HK-2 (cell line): ENCODE measurements at regions not wholly inside any gene's neighbourhood (a gene's known extent, or its start where the extent isn't known, plus 50 kb on each side); places are given as distances from the start of the nearest gene placed in this dataset.
"Not testable (repeated sequence)": the region's sequence is repeated elsewhere in the genome, so short reads cannot be mapped to it uniquely, and the experiment has no call there.

Experiments used
- DNase-seq: peaks from one replicate; pipeline ENCODE4 v3.0.0-alpha.2; 2018; ENCODE audit not compliant: unreplicated experiment

DNA sequence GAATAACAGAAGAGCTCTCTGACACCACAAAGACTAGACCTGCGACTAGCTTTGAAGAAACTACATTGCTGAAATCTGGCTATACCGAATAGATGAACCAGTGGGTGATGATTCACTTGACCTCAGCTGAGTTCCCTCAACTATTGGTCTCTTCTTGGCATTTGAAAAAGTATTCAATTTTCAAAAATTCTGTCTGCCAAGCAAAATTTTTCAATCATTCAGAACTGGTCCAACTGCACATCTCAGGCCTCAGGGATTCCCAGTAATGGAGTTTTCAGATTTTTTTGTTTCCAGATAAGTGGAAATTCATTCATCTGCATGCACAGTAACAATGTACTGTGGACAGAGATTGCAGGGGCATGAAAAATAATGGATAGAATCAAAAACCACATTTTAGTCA is 121.4 kb upstream of the NAA20 start:
- DNase-seq, result no peak

DNA sequence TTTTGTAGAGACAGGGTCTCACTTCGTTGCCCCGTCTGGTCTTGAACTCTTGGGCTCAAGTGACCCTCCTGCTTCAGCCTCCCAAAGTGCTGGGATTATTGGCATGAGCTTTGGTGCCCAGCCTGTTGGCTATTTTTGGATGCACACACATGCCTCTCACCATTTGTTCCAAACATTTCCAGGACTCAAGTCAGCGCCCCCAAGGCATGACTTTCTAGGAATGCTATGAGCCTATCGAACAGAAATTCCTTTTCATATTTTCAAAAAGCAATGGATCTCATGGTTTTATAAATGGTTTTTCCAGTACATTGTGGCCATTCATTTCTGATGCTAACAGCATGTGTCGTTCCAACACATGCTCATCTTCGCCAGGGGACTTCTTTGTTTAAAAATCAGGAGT is 119.3 kb upstream of the NAA20 start:
- DNase-seq, result no peak

DNA sequence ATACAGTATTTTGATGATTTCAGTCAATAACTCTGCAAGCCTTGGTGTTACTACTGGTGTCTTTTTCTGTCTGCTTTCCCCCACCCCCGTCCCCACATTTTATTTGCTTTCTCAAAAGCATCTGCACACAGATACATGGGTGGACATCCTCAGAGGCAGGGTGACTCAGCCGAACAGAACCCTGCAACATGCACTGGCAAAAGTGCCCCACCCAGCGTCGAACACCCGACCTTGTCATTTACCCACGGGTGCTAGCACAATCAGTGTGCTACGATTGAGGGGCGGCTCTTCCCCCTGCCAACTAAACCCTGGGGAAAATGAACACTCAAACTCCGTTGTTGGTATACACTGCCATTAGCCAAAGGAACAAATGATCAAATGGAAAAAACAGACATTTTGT is 115.9 kb upstream of the NAA20 start:
- no peak for DNase-seq

DNA sequence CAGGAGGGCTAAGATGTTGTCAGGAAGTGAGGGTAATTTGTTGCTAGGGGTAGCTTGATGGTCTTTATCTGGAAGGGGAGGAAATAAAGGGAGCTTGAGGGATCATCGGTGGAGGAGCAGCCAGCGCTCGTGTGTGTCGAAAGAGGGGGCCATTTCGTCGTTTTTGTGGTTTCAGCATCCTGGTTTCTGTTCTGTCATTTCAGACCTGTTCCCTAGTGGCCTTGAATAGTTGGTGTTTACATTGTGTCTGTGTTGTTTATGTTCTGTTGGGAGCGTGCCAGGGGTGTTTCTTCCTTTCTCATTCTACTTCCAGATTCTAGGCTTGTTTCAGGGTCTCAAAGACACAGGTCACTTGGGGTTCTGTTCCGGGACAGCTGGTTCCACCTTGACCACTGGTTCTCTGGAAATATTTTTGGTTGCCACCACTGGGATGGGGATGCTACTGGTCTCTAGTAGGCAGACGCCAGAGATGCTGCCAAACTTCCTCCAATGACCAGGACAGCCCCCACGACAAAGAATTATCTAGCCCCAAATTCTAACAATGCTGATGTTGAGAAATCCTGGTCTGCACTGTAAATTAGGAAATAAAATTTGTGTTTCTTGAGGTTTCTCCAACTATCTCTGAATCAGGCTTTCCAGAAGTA is 113.9 kb upstream of the NAA20 start:
- DNase-seq, result no peak

DNA sequence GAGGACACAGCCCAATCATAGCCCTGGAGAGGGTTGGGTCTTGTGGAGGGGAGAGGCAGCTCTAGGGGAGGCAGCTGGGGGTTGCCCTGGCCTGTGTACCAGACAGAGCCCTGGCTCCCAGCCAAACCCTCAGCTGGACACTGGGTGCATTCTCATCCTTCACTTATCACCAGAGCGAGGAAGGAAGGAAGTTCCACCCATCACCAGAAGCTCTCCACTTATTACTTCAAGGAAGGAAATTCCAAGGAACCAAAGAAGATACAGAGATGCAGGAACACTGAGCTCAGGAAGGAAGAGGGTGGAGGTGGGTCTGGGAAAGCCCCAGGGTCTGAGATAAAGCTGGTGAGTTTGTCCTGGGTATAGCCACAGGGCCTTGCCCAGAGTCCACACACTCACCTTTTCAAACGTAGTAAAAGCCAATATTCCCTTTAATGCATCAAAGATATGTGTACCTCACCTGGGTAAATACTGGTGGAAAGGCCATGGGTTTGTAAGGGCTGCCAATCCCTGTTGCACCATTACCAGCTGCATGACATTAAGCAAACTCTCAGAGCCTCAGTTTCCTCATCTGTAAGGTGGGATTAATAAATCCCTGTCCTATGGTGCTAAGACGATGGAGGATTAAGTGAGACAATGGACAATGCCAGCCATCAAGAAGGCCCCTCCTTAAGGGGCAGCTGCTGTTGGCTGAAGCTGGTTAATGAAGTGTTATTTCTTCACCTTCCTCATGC is 109.7 kb upstream of the NAA20 start:
- peak; percentile 43 for DNase-seq

DNA sequence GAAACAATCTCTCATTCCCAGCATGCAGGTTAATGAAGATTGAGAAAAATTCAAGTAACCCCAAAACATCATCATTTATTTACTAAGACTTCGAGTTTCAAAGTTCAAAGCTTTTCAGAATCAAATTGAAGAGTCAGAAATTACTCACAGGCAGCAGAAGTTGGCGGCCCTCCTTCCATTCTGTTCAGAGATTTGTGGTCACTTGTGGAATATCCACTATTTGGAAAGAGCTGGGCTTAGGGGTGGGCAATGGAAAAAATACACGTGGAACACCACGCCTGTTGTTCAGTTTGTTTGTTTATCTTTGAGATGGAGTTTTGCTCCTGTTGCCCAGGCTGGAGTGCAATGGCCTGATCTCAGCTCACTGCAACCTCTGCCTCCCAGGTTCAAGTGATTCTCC is 108.6 kb upstream of the NAA20 start:
- DNase-seq, result no peak

DNA sequence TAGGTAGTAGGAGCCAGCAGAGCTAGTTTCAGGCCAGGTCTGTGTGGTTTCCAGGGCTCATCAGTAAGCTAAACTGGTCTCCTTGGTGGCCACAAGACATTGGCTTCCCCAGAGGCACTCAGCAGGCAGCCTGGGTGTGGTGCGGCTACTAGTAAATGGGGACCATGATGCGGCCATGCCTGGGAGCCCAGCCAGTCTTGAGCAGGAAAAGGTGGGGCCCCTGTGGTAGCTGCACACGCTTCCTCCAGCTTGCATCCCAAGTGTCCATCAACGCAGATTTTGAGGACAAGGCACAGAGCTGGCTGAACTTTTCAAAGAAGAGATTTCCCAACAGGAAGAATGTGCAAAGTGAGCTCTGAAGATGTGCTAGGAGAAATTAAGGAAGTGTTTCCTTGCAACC is 107.4 kb upstream of the NAA20 start:
- DNase-seq, result no peak

DNA sequence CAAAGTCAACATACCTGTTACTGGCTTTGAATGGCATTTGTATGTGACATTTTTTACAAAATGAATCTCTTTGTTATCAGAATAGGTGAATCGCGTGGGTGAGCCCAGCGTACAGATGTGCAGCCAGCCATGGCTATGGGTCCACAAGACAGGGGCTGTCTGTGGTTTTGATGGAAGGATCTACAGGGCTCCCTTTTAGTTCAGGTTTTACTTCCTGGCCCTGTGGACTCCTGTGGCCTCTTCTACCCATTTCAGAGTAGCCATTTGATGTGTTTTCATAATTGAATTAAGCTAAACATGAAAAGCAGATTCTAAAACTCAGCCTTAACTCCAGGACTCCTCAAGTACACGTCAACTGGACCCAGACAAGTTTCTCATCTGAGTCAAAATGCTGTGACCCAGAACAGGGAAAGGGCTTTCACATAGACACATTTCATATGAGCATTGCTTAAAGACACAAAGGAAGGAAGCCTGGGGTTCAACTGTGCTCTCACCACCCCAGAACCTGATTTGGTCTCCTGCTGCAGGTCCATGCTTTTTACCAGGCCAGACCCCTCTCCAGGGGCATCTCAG is 105.3 kb upstream of the NAA20 start:
- no peak for DNase-seq

DNA sequence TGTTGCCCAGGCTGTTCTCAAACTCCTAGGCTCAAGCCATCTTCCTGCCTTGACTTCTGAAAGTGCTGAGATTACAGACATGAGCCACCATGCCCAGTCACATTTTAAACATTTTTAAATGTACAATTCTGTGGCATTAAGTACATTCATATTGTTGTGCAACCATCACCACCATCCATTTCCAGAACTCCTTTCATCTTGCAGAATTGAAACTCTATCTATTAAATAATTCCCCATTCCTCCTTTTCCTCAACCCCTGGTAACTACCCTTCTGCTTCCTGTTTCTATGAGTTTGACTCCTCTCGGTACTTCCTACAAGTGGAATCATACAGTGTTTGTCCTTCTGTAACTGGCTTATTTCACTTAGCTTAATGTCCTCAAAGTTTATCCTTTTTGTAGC is 103.8 kb upstream of the NAA20 start:
- DNase-seq, result no peak

DNA sequence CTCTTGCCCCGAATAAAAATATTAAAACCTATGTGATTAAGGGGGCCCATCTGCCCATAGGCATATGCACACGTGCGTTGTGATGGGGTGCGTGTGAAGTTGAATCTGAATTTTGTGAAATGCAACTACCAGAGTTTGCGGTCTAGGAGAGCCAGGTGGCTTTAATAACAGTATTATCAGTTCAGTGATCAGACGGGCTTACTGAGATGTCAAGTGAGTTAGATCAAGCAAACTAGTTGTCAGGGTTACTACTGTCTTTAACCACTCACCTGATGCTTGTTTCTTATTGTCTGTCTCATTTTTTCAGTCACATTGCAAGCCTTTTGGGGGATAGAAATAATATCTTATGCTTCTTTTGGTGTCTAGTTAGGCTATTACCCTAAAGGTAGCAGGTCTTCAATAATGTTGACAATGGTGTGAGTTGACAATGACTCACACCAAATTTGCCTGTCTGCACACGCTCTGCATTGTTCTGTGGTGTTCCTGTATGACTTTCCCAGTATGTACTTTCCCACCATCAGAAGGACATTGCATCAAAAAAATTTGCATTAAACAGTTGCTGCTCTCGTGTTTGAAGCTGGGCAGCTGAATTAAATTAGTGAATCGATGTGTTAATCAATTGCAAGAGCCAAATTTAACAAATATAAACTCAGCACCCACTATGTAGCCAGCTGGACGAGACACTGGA is 103.1 kb upstream of the NAA20 start:
- no peak for DNase-seq

DNA sequence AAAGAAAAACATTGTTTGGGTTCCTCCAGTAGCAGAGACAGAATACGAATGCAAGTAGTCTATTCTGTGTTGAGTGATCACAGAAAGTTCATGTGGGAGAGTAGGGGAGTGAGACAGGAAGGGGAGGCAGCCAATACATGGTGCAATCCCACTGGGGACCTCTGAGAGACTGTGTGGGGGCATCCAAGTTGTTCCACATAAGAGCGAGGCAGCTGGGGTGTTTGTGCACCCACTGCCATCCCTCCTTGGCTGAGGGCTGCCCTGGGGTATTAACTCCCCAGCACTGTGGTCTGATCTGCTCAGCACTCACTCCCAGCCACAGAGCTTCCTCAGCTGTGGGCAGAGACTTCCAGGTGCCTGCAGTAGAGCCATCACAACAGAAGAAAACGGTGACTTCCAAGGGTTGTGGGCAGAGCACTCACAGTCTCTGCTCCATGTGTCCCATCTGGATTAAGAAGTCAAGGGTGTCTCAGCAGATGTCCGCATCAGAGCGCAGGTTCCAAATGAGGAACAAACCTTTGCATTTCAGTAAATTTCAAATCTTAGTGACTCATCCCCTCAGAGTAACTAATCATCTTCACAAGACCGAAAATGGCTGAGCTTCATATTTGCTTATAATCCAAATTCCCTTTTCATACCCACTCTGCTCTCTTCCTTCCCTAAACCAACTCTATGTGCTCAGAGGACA is 101.9 kb upstream of the NAA20 start:
- no peak for DNase-seq

DNA sequence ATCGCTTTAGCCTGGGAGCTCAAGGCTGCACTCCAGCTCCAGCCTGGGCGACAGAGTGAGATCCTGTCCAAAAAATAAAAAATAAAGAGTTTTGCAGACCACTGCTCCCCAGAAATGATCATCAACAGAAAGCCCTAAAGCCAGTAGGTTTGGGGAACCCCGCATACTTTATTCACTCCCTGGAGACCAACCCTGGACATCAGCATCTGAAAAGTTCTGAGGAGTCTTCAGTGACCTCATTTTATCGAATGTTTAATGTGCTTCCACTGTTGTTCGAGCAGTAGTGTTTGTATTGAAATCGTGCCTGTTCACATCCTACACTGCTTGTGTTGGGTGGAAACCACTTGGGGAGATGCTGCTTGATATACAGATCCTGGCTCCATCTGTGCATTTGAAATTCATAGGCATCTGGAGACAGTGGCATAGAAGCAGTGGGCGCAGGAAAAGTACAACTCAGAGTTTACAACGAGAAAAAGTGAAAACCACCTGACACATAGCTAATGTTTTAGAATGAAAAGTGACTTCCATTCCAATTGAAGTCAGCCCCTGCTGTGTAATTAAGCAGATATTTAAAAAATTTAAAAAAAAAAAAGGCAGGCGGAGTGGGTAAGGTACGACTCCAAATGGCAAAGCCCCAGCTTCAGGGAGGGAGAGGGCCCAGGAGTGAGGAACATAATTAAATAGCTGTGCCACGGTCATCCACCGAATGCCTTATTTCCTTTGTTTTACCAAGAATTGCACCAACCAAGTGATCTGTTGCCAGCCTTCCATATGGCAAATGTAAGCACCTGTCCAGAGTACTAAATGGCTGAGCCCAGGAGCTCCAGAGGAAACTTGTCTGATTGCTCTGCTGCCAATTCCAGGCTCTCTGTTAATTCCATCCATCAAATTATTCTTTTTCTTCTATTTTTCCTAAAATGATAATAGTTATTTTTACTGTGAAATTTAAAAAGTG is 100.4 kb upstream of the NAA20 start:
- DNase-seq, result no peak

DNA sequence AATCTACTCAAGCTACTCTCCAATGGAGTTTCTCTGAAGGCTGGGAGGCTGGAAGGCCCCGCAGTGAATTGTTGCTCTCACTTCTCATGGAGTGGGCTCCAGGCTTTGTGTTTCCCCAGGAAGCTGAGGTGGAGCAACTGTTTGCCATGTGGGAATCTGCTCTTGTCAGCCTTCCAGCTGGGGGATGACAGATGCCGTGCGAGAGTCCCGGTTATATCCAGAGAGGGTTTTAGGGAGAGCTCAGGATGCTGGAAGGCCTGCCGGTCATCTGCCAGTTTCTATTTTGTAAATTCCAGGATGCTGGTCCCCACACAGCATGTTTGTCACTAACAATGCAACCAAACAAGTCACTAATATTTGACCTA is 98.2 kb upstream of the NAA20 start:
- DNase-seq, result no peak

DNA sequence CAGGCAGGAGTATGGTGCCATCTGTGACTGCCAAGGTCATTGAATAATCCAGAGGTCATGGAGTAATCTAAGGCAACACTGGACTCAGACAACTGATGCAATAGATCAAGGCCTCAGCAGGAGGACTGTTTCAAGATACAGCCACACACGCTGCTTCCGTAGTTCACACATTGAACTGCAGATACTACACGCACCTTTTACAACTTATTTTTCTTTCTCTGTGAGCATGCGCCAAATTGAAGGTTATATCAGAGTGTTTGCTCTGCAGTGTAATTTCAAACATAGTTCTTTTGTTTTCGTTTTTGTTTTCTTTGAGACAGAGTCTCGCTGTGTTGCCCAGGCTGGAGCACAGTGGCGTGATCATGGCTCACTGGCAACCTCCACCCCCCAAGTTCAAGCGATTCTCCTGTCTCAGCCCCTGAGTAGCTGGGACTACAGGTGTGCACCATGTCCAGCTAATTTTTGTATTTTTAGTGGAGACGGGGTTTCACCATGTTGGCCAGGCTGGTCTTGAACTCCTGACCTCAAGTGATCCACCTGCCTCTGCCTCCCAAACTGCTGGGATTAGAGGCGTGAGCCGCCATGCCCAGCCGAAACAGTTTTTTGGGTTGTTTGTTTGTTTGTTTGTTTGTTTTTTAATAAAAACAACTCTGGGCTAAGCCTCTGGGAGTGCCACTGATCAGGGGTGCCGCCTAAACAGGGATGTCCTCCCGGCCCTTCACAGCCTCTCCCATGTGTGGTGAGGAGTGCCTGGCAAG is 96.6 kb upstream of the NAA20 start:
- DNase-seq, result no peak

DNA sequence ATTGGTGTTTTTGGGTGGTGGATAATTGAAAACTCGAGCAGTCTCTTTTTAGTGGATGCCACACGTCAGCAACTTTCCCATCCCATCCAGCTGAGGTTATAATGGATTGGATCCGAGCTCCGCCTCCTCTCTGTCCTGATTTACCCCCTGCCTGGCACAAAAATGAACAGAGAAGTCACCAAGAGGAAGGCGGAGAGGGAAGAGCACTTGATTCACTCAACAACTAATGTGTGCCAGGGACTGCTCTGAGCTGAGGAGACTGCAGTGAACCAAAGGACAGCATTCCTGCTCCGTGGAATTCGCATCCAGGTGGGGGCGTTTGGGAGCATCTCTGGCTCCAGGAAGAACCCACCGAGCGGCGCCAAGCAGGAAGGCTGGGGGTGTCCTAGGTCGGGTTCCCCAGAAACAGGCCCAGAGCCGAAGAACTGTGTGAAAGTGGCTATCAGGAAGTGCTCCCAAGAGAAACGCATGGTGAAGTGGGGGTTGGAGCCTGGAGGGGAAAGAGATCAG is 95.8 kb upstream of the NAA20 start:
- no peak for DNase-seq

DNA sequence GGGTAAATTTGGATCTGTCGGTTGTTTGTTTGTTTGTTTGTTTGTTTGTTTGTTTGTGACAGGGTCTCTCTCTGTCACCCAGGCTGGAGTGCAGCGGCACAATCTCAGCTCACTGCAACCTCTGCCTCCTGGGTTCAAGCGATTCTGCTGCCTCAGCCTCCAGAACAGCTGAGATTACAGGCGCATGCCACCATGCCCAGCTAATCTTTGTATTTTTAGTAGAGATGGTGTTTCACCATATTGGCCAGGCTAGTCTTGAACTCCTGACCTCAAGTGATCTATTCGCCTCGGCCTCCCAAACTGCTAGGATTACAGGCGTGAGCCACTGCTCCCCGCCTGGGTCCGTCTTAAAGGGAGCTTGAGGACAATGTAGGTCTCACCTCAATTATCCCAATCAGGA is 95.3 kb upstream of the NAA20 start:
- not testable (repeated sequence) for DNase-seq

DNA sequence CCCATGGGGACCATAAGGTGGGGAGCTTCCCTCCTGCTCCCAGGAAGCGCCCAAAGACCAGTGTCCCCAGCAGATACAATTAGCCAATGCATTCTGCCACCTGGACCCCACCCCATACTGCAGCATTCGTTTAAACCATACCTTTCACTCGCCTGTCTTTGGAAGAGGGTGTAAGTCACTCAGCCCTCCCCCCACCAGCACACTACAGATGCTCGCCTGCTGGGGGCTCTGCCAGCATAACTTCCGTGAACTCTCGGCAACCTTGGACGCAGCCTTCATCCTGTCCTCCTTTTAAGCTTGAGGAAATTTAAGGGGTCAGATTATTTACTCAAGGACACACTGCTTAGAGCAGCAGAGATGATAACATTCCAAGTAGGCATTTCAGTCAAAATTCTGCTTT is 94.4 kb upstream of the NAA20 start:
- DNase-seq, result no peak

DNA sequence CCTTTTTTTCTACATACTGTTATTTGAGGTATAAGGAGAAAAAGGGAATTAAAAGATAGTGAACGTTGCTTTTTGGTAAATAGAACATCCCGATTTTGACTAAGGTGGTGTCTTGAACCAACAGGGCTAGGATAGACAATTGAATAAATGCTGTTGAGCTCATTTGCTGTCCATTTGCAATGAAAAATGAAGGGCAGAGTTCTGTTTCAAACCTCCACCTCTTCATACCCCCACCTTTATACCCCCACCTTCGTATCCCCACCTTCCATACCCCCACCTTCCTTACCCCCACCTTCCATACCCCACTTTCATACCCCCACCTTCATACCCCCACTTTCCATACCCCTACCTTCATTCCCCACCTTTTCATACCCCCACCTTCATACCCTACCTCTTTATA is 93.4 kb upstream of the NAA20 start:
- no peak for DNase-seq

DNA sequence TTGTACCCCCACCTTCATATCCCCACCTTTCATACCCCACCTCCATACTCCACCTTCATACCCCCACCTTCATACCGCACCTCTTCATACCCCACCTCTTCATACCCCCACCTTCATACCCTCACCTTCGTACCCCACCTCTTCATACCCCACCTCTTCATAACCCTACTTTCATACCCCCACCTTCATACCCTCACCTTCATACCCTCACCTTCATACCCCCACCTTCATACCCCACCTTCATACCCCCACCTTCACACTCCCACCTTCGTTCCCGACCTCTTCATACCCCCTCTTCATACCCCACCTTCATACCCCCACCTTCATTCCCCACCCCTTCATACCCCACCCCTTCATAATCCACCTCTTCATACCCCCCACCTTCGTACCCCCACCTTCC is 92.9 kb upstream of the NAA20 start:
- DNase-seq, result no peak

DNA sequence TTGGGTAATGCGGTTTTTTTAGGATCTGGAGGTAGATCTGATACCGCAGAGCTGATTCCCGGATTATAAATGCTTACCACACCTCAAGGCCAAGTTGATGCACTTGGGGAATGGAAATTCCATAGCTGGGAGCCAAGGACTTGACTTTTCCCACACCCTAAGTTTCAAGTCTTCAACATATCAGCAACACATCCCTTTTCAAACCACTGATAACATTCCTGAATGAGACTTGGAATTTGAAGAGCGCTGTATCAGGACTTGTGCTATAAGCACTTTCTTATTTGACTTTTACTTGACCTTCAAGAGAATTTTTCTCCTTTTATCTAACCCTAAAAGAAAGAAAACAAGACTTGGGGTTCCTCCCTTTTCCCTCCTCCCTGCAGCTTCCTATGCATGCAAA is 90.6 kb upstream of the NAA20 start:
- no peak for DNase-seq
